ENCODE measurements at regions not wholly inside any gene's neighbourhood (a gene's known extent, or its start where the extent isn't known, plus 50 kb on each side); places are given as distances from the start of the nearest gene placed in this dataset.
"Not testable (repeated sequence)": the region's sequence is repeated elsewhere in the genome, so short reads cannot be mapped to it uniquely, and the experiment has no call there.

DNA sequence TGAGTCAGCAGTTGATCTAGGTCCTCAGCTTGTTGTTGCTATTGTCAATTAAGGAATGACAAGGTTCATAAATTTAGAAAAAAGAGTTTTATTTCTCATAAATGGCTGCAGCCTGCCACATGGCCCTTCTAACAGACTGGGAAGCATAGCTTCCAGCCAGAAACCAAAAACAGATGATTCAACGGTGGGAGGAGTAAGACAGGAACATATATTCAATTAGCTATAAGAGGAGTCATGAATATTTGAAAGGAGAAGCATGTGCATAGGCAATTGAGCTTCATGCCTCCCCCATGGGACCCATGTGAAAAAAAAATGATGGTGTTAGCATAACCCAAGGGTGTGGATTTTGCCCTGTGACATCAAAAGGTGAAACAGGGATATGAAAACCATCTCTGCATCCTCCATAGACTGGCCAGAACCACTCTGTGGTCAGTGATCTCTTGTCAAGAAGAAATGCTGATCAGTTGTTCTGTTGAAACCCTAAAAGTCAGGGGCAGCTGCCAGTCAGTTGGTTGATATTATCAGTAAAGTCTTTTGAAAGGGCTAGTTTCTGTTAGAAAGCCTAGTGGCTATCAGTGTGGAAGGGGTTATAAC is 296.5 kb upstream of the C1QTNF3 start:
- TF ChIP-seq, protein P1, sequence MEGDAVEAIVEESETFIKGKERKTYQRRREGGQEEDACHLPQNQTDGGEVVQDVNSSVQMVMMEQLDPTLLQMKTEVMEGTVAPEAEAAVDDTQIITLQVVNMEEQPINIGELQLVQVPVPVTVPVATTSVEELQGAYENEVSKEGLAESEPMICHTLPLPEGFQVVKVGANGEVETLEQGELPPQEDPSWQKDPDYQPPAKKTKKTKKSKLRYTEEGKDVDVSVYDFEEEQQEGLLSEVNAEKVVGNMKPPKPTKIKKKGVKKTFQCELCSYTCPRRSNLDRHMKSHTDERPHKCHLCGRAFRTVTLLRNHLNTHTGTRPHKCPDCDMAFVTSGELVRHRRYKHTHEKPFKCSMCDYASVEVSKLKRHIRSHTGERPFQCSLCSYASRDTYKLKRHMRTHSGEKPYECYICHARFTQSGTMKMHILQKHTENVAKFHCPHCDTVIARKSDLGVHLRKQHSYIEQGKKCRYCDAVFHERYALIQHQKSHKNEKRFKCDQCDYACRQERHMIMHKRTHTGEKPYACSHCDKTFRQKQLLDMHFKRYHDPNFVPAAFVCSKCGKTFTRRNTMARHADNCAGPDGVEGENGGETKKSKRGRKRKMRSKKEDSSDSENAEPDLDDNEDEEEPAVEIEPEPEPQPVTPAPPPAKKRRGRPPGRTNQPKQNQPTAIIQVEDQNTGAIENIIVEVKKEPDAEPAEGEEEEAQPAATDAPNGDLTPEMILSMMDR (IDR thresholded peaks at IDR 0.05; ENCODE audit: low read depth, low read length): not testable (repeated sequence)
- not testable (repeated sequence) for TF ChIP-seq EZH2phosphoT487 (IDR thresholded peaks at IDR 0.05; ENCODE audit: low read depth)

All from OCI-LY3 (cell line).